COR-L47 (cell line): ENCODE measurements at regions not wholly inside any gene's neighbourhood (a gene's known extent, or its start where the extent isn't known, plus 50 kb on each side); places are given as distances from the start of the nearest gene placed in this dataset.
"Not testable (repeated sequence)": the region's sequence is repeated elsewhere in the genome, so short reads cannot be mapped to it uniquely, and the experiment has no call there.

ENCODE experiments used
- DNase-seq: peaks from one replicate; lab custom pipeline; 2025; lab: John Stamatoyannopoulos, UW

GRCh38 chr3:21238661-21239060, 512.3 kb downstream of the ZNF385D start:
- no peak for DNase-seq

- DNase-seq, result no peak
These were observed 513.4 kb downstream of the ZNF385D start for GRCh38 chr3:21237638-21238037.

- DNase-seq, result no peak
These were observed 515.5 kb downstream of the ZNF385D start for GRCh38 chr3:21235491-21235890.

- DNase-seq, result no peak
These were observed 516.1 kb downstream of the ZNF385D start for GRCh38 chr3:21234933-21235332.

- DNase-seq, result no peak
These were observed 521.4 kb downstream of the ZNF385D start for GRCh38 chr3:21229426-21230135.

- DNase-seq, result no peak
These were observed 524.9 kb downstream of the ZNF385D start for GRCh38 chr3:21226086-21226485.

GRCh38 chr3:21220944-21221343, 530.1 kb downstream of the ZNF385D start:
- no peak for DNase-seq

GRCh38 chr3:21216598-21216997, 534.4 kb downstream of the ZNF385D start:
- DNase-seq, result no peak

- DNase-seq, result not testable (repeated sequence)
These were observed 546.9 kb downstream of the ZNF385D start for GRCh38 chr3:21204122-21204521.

- DNase-seq, result no peak
These were observed 555.8 kb downstream of the ZNF385D start for GRCh38 chr3:21195203-21195602.

GRCh38 chr3:21194036-21194435, 557.0 kb downstream of the ZNF385D start:
- not testable (repeated sequence) for DNase-seq

- DNase-seq, result no peak
These were observed 562.6 kb downstream of the ZNF385D start for GRCh38 chr3:21188459-21188858.

GRCh38 chr3:21185816-21186314, 565.1 kb downstream of the ZNF385D start:
- DNase-seq, result no peak

- DNase-seq, result no peak
These were observed 576.5 kb downstream of the ZNF385D start for GRCh38 chr3:21174461-21174860.

GRCh38 chr3:21170964-21171363, 580.0 kb downstream of the ZNF385D start:
- DNase-seq, result no peak

GRCh38 chr3:21169948-21170347, 581.1 kb downstream of the ZNF385D start:
- no peak for DNase-seq

GRCh38 chr3:21168471-21168870, 582.5 kb downstream of the ZNF385D start:
- no peak for DNase-seq

- DNase-seq, result no peak
These were observed 587.1 kb downstream of the ZNF385D start for GRCh38 chr3:21163956-21164355.

GRCh38 chr3:21159543-21159906, 591.5 kb downstream of the ZNF385D start:
- no peak for DNase-seq

- DNase-seq, result no peak
These were observed 592.0 kb downstream of the ZNF385D start for GRCh38 chr3:21158861-21159542.

GRCh38 chr3:21154911-21155310, 596.1 kb downstream of the ZNF385D start:
- no peak for DNase-seq

- DNase-seq, result no peak
These were observed 598.5 kb downstream of the ZNF385D start for GRCh38 chr3:21152555-21152954.

GRCh38 chr3:21142949-21143348, 608.1 kb downstream of the ZNF385D start:
- no peak for DNase-seq

- DNase-seq, result no peak
These were observed 609.0 kb downstream of the ZNF385D start for GRCh38 chr3:21142031-21142430.
